VCaP (cell line): ENCODE measurements at regions not wholly inside any gene's neighbourhood (a gene's known extent, or its start where the extent isn't known, plus 50 kb on each side); places are given as distances from the start of the nearest gene placed in this dataset.

Source experiments
- H3K27ac ChIP-seq: fragments of 450-650 bp; 2 replicates; pipeline ENCODE4 v1.5.1; 2017
- CTCF ChIP-seq: fragments of 450-650 bp; conservative IDR thresholded peaks from 2 replicates; pipeline ENCODE4 v1.5.1; 2017; ENCODE audit warnings: mild to moderate bottlenecking, moderate library complexity

DNA sequence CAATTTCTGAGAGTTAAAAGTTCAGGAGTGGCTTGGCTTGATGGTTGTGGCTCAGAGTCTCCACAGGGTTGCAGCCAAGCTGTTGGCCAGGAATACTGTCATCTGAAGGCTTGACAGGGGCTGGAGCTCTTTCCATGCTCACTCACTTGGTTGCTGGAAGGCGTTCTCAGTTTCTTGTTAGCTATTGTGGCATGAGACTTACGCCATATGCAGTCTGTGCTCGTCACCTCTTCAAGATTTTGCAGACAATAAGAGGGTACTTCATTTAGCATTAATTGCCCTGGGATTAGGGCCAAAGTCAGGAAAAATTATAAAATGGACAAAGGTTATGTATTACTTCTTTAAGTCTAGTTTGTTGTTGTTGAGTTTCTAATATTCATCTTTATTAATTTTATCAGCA, 380.6 kb upstream of the MAP3K7 start:
- no peak for TF ChIP-seq CTCF
- no peak overlapping the region for H3K27ac ChIP-seq

- no peak overlapping the region for H3K27ac ChIP-seq
- TF ChIP-seq CTCF, result no peak
Observed at GRCh38 chr6:90960324-90960723, 373.5 kb upstream of the MAP3K7 start.

DNA sequence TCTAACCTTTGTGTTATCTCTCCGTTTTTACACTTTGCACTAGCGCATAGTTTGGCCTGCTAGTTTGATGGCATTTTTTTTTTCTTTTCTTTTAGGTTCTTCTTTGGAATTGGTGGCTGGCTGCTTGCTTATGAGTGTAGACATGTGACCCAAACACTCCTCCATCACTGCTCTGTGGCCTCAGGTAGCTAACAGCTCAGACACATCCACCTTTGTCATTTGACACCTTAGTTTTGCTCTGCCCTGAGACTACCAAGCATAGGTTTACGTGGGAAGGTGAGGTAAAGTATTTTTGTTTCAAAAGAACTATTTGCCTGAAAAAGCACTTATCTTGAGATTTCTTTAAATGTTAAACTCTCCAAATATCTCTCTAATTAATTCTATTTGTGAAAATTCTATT, 368.4 kb upstream of the MAP3K7 start:
- H3K27ac ChIP-seq, result no peak overlapping the region
- no peak for TF ChIP-seq CTCF

- H3K27ac ChIP-seq, result no peak overlapping the region
- TF ChIP-seq CTCF, result no peak
Observed at GRCh38 chr6:90953405-90954161, 366.7 kb upstream of the MAP3K7 start.

GRCh38 chr6:90952176-90952575, 365.3 kb upstream of the MAP3K7 start:
- H3K27ac ChIP-seq, result no peak overlapping the region
- TF ChIP-seq CTCF, result no peak

GRCh38 chr6:90948540-90948939, 361.7 kb upstream of the MAP3K7 start:
- H3K27ac ChIP-seq, result no peak overlapping the region
- TF ChIP-seq CTCF, result no peak

- no peak for TF ChIP-seq CTCF
- H3K27ac ChIP-seq, result no peak overlapping the region
Observed at GRCh38 chr6:90947184-90948064, 360.6 kb upstream of the MAP3K7 start.
